Middle frontal gyrus (tissue), 1 donor: ENCODE measurements at regions not wholly inside any gene's neighbourhood (a gene's known extent, or its start where the extent isn't known, plus 50 kb on each side); places are given as distances from the start of the nearest gene placed in this dataset.
"Not testable (repeated sequence)": the region's sequence is repeated elsewhere in the genome, so short reads cannot be mapped to it uniquely, and the experiment has no call there.

ENCODE experiments used
- DNase-seq: peaks from one replicate; pipeline ENCODE4 v3.0.0-alpha.2; 2015; ENCODE audit warnings: low spot score; ENCODE audit errors: extremely low spot score

DNA sequence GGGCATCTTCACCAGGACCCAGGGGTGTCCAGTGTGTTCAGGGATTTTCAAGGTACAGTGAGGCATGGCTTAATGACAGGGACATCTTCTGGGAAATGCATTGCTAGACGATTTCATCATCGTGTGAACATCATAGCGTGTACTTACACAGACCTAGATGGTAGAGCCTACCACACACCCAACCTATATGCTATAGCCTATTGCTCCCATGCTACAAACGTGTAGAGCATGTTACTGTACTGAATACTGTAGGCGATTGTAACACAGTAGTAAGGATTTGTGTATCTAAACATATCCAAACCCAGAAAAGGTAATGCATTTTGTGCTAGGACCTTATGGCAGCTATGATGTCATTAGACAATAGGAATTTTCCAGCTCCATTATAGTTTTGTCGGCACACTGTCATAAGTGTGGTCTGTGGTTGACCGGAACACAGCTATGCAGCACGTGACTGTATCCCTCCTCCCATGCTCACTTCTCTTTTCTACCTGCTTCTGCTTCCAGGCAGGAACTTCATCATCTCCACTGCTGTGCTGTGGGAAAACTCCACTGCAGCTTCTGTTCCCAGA lies 416.2 kb upstream of the NFE2L3 start:
- DNase-seq = no peak

DNA sequence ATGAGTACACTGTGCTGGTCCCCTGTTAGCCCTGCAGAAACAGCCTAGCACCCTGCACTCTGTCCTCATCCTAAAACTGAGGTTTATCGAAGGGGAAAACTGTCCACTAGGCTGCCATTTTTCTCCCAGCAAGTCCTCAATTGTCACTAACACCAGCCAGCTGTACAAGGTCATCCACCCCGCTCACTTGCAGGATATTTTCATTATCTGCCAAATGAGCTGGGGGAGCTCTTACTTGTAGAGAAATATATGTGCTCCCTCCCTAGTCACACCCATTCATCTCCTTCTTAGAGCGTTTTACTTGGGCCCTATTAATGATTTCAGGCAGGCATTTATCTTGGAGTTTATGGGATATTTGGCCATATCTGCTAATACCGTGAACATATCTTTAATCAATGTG lies 413.5 kb upstream of the NFE2L3 start:
- no peak for DNase-seq

DNA sequence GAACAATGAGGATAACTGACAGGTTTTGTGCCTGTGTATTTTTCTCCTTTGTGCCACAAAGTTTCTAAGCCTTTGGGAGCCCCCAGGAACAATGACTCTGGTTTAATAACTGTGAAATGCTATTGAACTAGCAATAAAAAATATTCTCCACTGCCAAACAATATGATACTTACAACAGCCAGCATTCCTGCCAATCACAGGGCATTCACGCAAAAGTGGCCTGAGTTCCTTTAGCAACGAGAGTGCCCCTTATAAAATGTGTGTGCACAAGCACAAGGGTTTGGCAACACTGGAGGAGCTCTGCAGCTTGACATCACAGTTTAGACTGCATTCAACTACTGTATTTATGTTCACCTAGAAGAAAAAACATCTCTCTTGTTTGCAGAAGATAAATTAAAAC lies 412.9 kb upstream of the NFE2L3 start:
- DNase-seq = no peak

DNA sequence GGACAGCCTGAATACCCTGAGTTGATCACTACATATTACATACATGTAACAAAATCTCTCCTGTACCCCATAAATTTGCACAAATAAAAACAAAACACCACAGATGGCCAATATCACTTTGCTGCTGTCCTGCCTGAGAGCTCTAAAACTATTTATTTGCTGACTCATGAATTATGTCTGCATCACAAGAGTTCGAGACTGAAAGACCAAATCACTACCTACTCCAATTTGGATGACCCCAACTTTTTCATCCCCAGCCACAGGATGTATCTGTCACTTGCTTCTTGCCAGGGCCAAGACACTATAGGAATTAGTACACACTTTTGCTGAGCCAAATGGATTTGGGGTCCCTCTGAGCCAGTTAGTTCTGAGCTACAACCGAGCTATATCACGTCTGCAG lies 409.7 kb upstream of the NFE2L3 start:
- DNase-seq = no peak

DNA sequence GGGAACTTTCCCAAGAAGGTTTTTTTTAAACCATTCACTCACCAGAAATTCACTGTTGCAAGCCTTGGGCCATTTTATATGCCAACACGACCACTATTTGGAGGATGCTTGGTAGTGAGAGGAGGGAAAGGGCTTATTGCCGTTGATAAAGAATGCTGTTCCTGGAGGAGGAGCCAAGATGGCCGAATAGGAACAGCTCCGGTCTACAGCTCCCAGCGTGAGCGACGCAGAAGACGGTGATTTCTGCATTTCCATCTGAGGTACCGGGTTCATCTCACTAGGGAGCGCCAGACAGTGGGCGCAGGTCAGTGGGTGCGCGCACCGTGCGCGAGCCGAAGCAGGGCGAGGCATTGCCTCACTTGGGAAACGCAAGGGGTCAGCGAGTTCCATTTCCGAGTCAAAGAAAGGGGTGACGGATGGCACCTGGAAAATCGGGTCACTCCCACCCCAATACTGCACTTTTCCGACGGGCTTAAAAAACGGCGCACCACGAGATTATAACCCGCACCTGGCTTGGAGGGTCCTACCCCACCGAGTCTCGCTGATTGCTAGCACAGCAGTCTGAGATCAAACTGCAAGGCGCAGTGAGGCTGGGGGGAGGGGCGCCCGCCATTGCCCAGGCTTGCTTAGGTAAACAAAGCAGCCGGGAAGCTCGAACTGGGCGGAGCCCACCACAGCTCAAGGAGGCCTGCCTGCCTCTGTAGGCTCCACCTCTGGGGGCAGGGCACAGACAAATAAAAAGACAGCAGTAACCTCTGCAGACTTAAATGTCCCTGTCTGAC lies 408.1 kb upstream of the NFE2L3 start:
- DNase-seq = not testable (repeated sequence)

DNA sequence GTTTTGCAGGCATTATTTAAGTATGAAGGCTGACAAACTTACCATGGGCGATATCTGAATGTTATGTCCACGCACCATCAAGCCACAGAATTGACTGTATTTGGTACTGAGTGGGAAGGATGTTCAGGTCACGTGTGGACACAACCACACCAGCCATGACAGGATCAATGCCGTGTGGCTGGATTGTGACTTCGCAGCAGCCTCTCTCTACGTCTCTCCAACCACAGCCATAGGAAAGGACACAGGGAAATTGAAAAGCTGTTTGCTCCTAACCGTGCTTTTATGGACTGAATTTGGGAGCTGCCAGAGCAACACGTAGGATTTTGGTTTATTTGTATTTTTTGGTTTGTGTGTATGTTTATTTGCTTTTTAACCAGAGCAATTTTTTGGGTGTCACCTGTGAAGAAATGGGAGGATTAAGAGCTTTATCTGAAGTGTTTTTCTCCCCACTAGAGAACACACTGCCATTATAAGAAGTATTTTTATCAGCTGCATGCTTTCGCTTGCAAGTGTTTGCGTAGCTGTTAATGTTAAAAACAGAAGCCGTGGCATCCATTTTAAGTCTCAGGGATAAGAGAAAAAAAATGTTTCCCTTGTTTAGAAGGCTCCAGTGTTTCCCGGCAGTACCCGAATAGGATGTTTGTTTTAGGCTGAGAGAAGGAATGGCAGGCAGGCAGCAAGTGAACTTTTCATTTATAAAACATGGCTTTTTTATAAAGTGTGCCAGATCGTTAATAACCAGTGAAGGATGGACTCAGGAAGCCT lies 401.1 kb upstream of the NFE2L3 start:
- no peak for DNase-seq

DNA sequence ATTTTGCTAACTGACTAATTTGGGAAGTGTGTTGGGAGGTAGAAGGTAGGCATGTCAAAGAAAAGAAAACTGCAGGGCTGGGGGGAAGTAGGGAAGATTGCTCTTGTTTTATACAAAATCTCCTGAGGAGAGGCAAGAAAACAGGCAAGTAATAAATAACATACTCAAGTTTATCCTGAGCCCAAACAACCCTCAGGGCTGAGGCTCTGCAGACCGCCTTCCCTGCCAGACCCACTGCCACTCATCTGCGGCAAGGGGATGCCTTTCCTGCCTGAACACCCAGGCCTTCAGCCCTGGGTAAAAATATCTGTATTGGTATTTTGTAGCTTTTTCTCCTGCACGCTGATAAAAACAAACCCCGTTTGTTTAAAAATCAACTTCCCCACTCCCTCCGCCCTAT lies 399.8 kb upstream of the NFE2L3 start:
- DNase-seq = no peak

DNA sequence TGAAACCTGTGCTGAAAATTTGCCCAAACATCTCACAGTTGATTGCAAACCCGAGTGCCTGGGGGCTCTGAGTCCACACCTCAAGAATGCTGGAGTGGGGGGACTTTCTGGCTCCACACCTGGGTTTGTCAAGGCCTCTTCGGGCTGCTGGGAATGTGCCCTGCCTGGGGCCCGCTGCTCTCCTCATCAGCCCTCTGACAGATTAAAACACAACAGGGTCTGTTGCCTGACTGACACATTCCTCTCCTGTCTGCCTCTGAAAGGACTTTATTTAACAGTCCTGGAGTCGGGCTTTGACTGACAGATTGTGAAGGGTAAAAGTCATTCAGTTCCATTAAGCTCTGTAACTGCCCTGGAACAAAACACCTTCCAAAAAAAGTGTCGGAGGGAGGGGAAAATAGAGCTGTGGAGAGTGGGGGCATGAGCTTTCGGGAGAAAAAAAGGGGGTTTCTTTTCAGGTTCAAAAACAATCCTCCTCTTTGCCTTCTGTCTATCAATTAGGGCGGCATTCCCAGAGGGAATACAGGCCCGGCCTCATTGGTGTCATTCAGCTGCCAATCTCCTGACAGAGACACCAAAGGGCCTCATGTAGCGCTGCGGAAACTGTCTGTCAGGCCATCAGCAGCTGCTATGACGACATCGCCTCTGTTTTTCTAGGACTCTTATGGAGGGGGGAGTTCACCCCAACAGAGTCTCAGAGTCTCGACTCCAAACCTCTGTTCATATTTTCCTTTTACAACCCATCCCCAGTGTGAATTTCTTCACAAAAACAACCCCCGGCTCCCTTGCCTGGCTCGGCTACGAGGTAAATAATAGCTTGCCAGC lies 398.8 kb upstream of the NFE2L3 start:
- no peak for DNase-seq

DNA sequence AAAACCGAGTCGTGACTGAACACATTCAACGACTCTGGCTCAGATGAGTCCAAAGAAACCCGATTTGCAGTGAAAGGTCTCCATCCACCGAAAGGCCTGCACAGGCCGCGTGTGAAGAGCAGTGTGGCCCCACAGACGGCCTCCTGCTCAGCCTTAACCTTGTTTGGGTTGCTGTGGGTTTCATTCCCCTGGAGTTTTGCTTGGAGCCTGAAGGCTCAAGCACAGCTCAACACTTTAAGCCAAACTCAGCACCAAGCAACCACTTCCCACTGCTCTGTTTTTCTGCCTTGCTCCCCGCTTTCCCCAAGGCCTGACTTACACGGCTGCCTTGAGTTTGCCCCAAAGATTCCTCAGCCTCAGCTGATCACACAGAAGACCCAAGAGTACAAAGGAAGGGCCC lies 398.2 kb upstream of the NFE2L3 start:
- DNase-seq = no peak

DNA sequence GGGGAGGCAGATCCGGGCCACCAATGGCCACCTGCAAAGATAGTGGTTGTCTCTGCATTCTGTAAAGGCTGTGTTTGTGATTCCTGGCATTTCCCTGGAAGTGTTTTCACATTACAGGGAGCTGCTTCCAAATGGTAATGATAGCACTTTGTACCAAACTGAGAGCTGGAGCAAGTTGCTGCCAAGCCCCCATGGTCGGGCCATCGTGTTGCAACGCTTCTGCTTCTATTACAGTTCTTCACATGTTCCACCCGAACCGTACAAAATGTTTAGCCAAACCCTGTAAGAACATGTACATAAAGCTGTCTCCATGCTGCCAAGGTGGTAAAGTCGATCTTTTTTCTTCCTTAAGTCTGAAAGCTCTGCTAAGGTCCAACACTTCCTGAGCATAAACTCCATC lies 397.7 kb upstream of the NFE2L3 start:
- DNase-seq = no peak

DNA sequence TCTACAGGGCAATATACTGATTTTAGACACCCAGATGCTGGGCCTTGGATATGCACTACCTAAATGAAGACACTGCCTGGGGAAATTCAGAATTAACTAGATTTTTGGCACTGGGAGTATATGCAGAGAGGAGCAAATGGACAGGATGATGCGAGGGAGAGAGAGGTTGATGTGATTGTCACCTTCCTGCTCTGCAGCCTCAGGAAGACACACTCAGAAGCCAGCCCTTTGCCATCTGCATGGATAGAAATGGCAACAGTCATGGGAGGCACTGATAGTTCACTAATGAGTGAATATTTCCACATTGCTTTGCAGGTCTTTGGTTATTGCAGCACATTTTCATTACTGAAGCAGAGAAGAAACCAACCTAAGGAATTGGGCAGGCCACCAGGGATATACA lies 397.2 kb upstream of the NFE2L3 start:
- DNase-seq = no peak

DNA sequence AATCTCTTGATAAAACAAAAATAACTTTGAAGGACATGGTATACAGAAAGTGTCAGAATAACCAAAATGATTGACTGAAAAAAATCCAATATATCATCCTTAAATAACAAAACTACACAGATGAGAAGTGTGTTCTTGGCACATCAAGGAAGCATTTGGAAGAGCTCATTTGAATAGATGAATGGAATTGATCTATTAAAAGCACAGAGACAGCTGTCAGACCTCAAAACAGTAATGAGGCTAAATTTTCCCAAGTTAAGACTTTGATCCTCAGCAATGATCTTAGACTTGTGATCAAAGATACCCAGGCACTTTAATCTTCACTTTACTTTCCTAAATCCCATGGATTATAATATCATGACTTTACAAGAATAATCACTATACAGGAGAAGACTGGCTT lies 395.4 kb upstream of the NFE2L3 start:
- DNase-seq = no peak

DNA sequence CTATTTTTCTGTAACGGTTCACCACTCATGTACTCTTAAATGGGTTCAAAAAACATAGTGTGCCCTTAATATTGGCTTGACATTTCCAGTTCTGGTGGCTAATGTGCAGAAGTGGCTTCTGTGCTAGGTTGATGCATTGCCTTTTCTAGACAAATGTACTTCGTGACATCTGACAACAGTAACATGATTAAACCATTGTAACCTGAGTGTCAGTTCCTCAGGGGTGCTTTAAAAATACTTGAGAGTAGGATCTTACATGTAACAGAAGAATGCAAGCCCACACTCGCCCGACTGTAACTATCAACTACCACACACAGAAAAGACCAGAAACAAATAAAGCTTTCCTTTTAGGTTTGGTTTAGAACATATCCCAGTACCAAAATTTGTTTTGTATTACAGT lies 393.4 kb upstream of the NFE2L3 start:
- no peak for DNase-seq

DNA sequence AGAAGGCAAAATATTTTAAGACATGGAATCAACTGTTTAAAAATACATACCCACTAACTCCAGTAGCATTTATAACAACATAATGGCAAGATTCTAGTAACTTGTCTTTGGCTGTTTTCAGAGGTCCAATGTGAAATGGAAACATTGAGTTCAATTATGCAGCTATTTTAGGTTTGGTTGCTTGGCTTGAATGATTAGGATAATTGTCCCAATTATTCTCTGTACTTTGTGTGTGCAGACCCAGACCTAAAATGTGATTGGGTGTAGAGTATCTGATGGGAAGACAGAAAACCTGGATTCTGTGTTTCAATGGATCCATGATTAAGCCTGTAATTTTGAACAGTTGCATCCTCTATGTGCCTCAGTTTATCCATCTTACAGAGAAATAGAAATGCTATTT lies 392.7 kb upstream of the NFE2L3 start:
- DNase-seq = no peak

DNA sequence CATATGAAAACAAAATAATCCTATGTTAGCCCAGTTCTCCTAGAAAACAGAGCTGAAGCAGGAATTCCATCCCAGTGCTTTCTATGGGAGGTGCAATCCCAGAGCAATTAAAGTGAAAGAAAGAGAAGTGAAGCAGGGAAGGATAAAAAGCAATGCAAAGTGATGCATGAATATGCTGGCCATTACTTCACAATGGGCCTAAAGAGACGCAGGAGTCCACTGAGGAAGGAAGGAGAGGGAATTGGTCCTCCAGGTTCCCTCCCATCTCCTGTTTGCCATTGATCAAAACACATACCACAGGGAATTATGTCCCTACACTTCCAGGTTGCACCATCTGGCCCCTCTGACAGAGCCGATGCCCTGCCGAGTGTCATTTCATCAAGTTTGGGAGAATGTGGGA lies 392.2 kb upstream of the NFE2L3 start:
- DNase-seq = no peak

DNA sequence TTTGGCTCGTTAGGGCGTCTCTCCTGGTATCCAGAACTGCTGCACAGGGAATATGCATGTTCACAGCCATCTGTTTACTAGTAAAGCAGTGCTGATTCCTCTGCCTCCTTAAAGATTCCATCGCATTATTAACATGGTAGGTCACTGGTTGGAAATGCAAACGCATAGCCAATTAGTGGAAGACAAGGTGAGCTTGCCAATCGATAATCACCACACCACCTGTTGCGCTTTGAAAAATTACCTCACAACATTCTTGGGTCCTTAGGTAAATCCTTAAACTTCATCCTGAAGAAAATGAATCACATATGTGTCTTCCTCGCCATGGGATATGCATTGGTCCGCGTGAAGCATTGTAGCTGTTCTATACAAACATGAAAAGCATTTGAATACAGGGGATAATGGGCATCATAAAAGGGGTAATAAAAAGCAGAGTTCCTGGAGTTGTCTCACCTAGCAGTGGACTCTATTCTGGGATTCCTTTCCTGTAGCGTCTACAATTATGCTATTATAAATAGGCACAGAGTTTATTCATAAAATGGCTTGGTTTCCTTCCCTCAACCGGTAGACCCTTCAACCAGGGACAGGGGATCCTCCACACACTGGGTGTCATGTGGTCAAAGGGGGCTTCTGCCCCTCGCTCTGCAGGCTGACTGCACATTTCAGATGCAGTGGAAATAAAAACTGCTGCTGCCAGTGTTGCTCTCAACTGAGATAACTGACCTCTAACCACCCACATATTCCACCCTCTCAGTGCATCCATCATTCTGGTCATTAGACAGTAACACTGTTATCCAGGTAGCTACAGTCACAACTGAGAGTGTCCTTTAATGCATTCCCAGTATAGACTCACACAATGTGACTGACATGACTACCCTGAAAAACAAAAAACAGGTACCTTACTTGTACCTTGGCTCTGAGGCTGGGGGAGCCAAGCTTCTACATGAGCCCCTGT lies 389.2 kb upstream of the NFE2L3 start:
- DNase-seq = no peak

DNA sequence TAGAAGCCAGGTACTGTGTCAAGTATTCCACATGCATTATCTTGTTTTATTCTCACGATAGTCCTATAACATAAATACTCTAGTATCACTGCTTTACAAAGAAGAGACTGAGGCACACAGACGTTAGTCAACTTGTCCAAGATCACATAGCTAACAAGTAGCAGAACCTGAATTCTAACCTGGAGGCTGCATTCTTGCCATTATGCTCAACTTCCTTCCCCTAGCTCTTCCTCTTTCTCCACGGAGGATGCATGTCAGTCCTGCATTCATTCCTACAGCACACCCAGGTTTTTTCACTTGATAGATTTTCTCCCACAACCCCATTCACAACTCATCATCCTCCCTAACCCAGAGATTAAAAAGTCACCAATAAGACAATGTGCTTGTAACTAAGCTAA lies 388.5 kb upstream of the NFE2L3 start:
- DNase-seq = no peak

DNA sequence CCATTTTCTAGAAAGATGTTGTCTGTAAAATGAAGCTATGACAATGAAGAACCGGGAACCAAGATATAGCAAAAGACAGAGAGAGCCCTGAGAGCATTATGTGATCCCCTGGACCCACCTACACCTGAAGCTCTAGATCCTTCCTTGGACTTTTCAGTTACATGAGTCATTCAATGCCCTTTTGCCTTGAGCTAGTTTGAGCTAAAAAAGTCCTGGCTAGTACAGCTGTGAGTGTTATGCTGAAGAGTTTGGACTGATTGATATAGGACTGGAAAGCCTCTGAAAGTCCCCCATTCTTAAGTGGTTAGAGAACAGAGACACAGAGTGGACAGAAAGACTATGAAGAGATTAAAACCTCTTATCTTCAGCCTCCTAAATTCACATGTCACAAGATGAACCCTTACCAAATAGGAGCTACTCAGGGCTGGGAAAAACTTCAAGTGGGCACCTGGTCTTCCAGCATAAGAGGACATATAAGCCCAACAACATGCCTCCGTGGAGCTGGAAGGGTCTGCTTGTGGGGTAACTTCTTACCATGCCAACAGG lies 386.8 kb upstream of the NFE2L3 start:
- no peak for DNase-seq

DNA sequence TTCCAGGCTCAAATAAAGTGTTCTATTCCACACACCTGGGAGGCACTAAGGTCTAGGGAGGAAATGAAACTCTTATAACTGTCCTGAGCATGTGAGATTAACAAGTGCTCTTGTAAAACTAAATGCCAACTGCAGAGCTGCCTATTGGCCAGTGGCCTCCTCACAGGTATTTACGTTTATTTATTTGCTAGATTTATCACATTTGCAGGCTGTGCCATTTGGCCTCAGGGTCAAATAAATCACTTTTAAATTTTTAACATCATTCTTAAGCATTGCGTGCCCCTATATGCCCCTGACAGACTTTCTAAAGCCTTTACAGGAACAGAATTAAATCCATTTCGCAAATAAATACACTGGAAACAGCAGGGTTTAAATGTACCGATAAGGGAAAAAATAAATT lies 381.8 kb upstream of the NFE2L3 start:
- DNase-seq = no peak

DNA sequence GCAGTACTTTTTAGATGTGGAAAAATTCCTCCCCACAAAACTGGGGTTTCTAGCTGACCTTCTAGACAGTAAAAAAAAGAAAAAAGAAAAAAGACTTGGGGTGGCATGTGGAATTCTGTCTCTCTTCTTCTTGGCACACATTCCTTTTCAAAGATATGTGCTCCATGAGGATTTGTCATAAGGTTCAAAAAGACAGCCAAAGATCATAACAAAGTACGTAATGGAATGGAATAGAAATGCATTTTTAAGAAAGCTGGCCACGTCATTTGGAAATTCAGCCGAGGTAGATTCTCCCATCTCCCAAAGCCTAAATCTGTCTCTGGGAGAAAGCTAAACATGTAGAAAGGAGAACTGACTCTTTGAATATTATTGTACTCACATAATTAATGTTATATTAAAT lies 381.3 kb upstream of the NFE2L3 start:
- no peak for DNase-seq
